ENCODE measurements at regions not wholly inside any gene's neighbourhood (a gene's known extent, or its start where the extent isn't known, plus 50 kb on each side); places are given as distances from the start of the nearest gene placed in this dataset.

- DNase-seq (ENCODE audit: low read depth): no peak
- H3K4me3 ChIP-seq (ENCODE audit: low read depth, low read length): no peak overlapping the region
- TF ChIP-seq CTCF (conservative IDR thresholded peaks at IDR 0.05; ENCODE audit: low read depth, low read length): no peak
These were observed 70.5 kb upstream of the SPRY4 start for GRCh38 chr5:142395334-142395733.

- no peak overlapping the region for H3K4me3 ChIP-seq (ENCODE audit: low read depth, low read length)
- no peak for DNase-seq (ENCODE audit: low read depth)
- no peak for TF ChIP-seq CTCF (conservative IDR thresholded peaks at IDR 0.05; ENCODE audit: low read depth, low read length)
These were observed 66.4 kb upstream of the SPRY4 start for GRCh38 chr5:142391058-142391845.

DNA sequence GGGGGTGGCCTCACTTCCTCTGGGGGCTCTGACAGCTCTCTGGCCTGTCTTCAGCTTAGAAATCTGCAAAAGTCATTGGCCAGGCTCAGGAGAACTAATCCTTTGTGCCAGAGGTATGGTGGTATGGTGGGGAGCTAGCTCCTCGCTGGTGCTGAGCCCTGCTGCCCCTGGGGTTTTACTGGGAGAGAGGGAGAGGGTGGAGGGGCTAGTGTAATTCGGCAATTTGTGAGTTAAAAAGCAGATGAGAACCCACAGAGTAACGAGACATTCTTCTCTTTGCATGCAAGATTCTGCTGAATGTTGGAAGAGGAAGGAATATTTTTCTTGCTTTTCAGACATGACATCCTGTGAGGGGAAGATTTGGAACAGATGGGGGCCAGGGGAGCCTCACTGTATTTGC, 65.5 kb upstream of the SPRY4 start:
- TF ChIP-seq CTCF (conservative IDR thresholded peaks at IDR 0.05; ENCODE audit: low read depth, low read length): no peak
- DNase-seq (ENCODE audit: low read depth): no peak
- no peak overlapping the region for H3K4me3 ChIP-seq (ENCODE audit: low read depth, low read length)

DNA sequence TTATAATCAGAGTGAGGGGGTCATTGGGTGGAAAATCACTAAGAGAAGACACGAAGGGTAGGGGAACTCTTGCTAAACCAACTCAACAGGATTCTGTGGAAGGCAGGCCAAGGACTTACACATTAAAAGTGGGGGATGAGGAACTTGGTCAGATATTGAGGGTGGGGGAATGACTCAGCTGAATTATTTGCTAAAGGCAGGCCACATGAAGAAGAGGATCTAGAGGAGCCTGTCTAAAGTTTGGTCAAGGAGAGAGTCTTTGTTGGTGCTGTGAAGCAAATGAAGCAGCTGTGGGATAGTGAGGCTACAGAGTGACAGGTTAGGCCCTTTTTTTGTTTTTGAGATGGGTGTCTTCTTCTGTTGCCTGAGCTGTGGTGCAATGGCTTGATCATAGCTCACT, 63.9 kb upstream of the SPRY4 start:
- DNase-seq (ENCODE audit: low read depth): no peak
- no peak for TF ChIP-seq CTCF (conservative IDR thresholded peaks at IDR 0.05; ENCODE audit: low read depth, low read length)
- no peak overlapping the region for H3K4me3 ChIP-seq (ENCODE audit: low read depth, low read length)

DNA sequence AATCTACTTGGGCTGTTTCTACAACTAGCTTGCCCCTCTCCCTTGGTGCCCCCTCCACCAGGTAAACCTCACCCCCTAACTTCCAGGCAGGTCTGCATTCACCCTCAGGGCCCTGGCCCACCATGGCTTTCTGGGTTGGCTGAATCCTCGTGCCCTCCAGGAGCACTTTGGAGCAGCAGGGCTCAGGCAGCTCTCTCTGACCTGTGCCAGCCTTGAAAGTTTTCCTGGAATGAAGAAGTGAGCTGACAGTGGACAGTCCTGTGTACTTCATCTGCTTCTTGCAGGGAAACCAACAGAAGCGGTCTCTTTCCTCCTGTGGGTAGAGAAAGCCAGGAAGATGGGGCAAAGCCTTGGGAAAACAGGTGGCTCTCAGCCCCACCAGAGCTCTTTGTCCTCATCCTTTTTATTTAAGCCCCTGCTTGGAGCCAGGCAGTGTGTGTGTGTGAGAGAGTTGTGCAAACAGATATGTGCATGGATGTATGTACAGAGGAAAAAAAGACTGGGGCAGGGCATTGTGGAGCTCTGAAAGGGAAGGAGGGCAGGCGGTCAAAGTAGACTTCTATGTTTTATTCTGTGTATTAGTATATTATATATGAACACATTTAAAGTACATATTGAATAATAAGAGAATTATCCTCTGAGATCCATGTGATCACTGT, 62.3 kb upstream of the SPRY4 start:
- no peak for TF ChIP-seq CTCF (conservative IDR thresholded peaks at IDR 0.05; ENCODE audit: low read depth, low read length)
- no peak for DNase-seq (ENCODE audit: low read depth)
- H3K4me3 ChIP-seq (ENCODE audit: low read depth, low read length): no peak overlapping the region

DNA sequence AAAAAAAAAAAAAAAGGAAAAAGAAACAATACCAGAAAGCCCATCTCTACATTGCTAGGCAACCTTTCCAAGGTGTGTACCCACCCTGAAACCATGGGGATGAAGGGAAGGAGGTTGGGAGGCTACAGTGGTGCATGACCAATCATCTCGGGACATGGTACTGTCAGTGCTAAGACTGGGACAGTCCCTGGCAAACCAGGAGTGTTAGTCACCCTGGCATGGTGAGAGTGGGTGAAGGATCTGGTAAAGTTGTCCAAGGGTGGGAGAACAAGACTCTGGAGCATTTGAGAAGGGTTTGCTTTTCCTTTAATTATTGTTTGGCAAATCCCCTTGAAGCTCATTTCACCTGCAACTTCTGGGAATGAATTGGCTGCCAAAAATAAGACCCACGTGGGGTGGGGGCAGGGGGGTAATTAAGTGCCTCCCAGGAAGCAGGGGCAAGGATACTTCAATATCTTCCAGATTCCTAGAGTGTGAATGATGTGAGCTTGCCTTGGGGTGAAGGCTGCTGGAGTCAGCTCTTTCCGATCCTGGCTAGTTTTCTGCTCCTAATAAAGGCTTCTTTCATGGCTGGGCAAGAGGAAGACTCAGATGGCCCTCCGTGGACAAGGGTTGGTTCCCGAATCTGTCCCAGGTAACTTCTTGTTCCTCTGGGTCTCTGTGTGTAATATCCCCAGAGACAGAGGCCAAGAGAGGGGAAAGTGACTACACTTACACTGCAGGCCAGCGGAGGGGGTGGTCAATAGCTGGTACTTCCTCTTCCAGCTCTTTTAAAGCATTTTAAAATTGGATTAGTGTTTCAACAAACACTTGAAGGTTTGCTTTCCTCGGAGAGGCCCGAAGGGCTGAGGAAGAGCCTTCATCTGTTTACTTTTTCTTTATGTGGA, 61.6 kb upstream of the SPRY4 start:
- H3K4me3 ChIP-seq (ENCODE audit: low read depth, low read length): no peak overlapping the region
- DNase-seq (ENCODE audit: low read depth): no peak
- peak; percentile 13 for TF ChIP-seq CTCF (conservative IDR thresholded peaks at IDR 0.05; ENCODE audit: low read depth, low read length)
